H1 (cell line): ENCODE measurements at regions not wholly inside any gene's neighbourhood (a gene's known extent, or its start where the extent isn't known, plus 50 kb on each side); places are given as distances from the start of the nearest gene placed in this dataset.

Experiments
- CTCF ChIA-PET: fragments of 300-600 bp; sonication (Branson Sonifier 250); formaldehyde crosslinking; loops from one replicate; lab custom pipeline; 2021; ENCODE audit not compliant: partially characterized antibody; lab: Charles Lee
- POLR2A ChIA-PET: fragments of 300-600 bp; sonication (Branson Sonifier 250); formaldehyde crosslinking; loops from one replicate; lab custom pipeline; 2021; ENCODE audit warnings: inconsistent platforms; ENCODE audit not compliant: partially characterized antibody; lab: Charles Lee
- DNase-seq, 2 experiments: peaks; one replicate each; pipeline versions ENCODE4 v3.0.0 to v3.0.0-alpha.2; 2010 to 2022; ENCODE audit warnings: low spot score in 2 of 2, low read depth in 1 of 2, mixed read lengths in 1 of 2
- FAIRE-seq: peaks from 2 replicates; lab custom pipeline; 2011; peaks lifted over from hg19 to GRCh38; lab: Jason Lieb, UNC
- H2AFZ ChIP-seq: 2 replicates; pipeline ENCODE4 v1.8.1; 2012; ENCODE audit warnings: low read length, inconsistent platforms
- H2AK5ac ChIP-seq: 2 replicates; pipeline ENCODE4 v1.6.1; 2013; ENCODE audit warnings: low read depth, low read length
- H2BK120ac ChIP-seq: replicated peaks from 2 replicates; pipeline ENCODE3; 2013; ENCODE audit warnings: low read depth, low read length, inconsistent platforms
- H2BK12ac ChIP-seq: 2 replicates; pipeline ENCODE4 v1.6.1; 2013; ENCODE audit warnings: low read depth, low read length
- H2BK15ac ChIP-seq: 2 replicates; pipeline ENCODE4 v1.6.1; 2013; ENCODE audit warnings: low read length
- H2BK20ac ChIP-seq: 2 replicates; pipeline ENCODE4 v1.6.1; 2013; ENCODE audit warnings: low read length
- H2BK5ac ChIP-seq: 2 replicates; pipeline ENCODE4 v1.6.1; 2013; ENCODE audit warnings: low read depth, low read length
- H3K14ac ChIP-seq: 2 replicates; pipeline ENCODE4 v1.6.1; 2013; ENCODE audit warnings: inconsistent platforms; ENCODE audit not compliant: insufficient read length
- H3K18ac ChIP-seq: 2 replicates; pipeline ENCODE4 v1.6.1; 2013; ENCODE audit warnings: low read length; ENCODE audit errors: extremely low read depth
- H3K23ac ChIP-seq: 2 replicates; pipeline ENCODE4 v1.6.1; 2013; ENCODE audit warnings: inconsistent platforms; ENCODE audit not compliant: insufficient read length
- H3K23me2 ChIP-seq: 2 replicates; pipeline ENCODE4 v1.6.1; 2013; ENCODE audit warnings: low read depth, low read length
- H3K27ac ChIP-seq: 2 replicates; pipeline ENCODE4 v1.6.1; 2011; ENCODE audit warnings: low read depth, low read length, inconsistent platforms
- H3K27me3 ChIP-seq, 4 experiments: replicated peaks in 1 of 4; 1 replicate in 1 of 4; 2 replicates in 3 of 4; pipeline versions ENCODE4 v1.6.1 to v1.8.1; 2011 to 2013; ENCODE audit warnings: low read length in 3 of 4, mild to moderate bottlenecking in 3 of 4, inconsistent platforms in 2 of 4, mixed read lengths in 2 of 4, moderate library complexity in 1 of 4; ENCODE audit not compliant: control insufficient read depth in 3 of 4, insufficient read depth in 3 of 4; ENCODE audit errors: extremely low read depth in 1 of 4
- H3K36me3 ChIP-seq, 4 experiments: 2 replicates each; pipeline versions ENCODE4 v1.6.1 to v1.8.1; 2011 to 2013; ENCODE audit warnings: mild to moderate bottlenecking in 4 of 4, low read length in 3 of 4, moderate library complexity in 2 of 4, control low read depth in 1 of 4, inconsistent platforms in 1 of 4; ENCODE audit not compliant: insufficient read depth in 4 of 4, control insufficient read depth in 2 of 4
- H3K4ac ChIP-seq: replicated peaks from 2 replicates; pipeline ENCODE3; 2013; ENCODE audit warnings: low read length, low read depth, mixed read lengths, inconsistent platforms; ENCODE audit not compliant: insufficient read length
- H3K4me1 ChIP-seq, 4 experiments: replicated peaks in 1 of 4; 1 replicate in 1 of 4; 2 replicates in 3 of 4; pipeline versions ENCODE4 v1.6.1 to v1.8.1; 2011 to 2013; ENCODE audit warnings: low read length in 3 of 4, inconsistent platforms in 2 of 4, mixed read lengths in 1 of 4; ENCODE audit not compliant: insufficient read depth in 4 of 4, control insufficient read depth in 3 of 4
- H3K4me2 ChIP-seq, 2 experiments: 2 replicates each; pipeline versions ENCODE4 v1.6.1 to v1.8.1; 2011 to 2013; ENCODE audit warnings: low read depth in 2 of 2, low read length in 2 of 2, control low read depth in 1 of 2, inconsistent platforms in 1 of 2, mild to moderate bottlenecking in 1 of 2; ENCODE audit not compliant: insufficient read depth in 1 of 2
- H3K4me3 ChIP-seq, 4 experiments: fragments of 200-600, 300-600 bp in 1 of 4; sonication (generic), shearing (Covaris generic), sonication (Bioruptor Twin) in 1 of 4; 2 replicates each; pipeline versions ENCODE4 v1.5.1 to v1.8.1; 2011 to 2016; ENCODE audit warnings: low read length in 4 of 4, low read depth in 3 of 4, control low read depth in 2 of 4, inconsistent platforms in 2 of 4, mild to moderate bottlenecking in 2 of 4, mixed read lengths in 1 of 4, moderate library complexity in 1 of 4; ENCODE audit not compliant: insufficient read depth in 2 of 4; ENCODE audit errors: extremely low read depth in 1 of 4
- H3K56ac ChIP-seq: replicated peaks from 2 replicates; pipeline ENCODE3; 2013; ENCODE audit warnings: low read depth, mild to moderate bottlenecking, mixed read lengths, low read length, inconsistent platforms; ENCODE audit not compliant: insufficient read length
- H3K79me1 ChIP-seq: 2 replicates; pipeline ENCODE4 v1.6.1; 2013; ENCODE audit warnings: low read depth, low read length, control low read depth
- H3K79me2 ChIP-seq, 2 experiments: 2 replicates each; pipeline versions ENCODE4 v1.6.1 to v1.8.1; 2012 to 2013; ENCODE audit warnings: low read length in 2 of 2, mild to moderate bottlenecking in 2 of 2, inconsistent platforms in 1 of 2; ENCODE audit not compliant: insufficient read depth in 2 of 2, control insufficient read depth in 1 of 2
- H3K9ac ChIP-seq, 4 experiments: replicated peaks in 1 of 4; 1 replicate in 1 of 4; 2 replicates in 3 of 4; pipeline versions ENCODE4 v1.6.1 to v1.8.1; 2011 to 2013; ENCODE audit warnings: low read depth in 3 of 4, low read length in 3 of 4, control low read depth in 2 of 4, mild to moderate bottlenecking in 2 of 4, moderate library complexity in 2 of 4, inconsistent platforms in 1 of 4; ENCODE audit errors: extremely low read depth in 1 of 4
- H3K9me3 ChIP-seq, 2 experiments: 2 replicates each; pipeline versions ENCODE4 v1.6.1 to v1.8.1; 2012 to 2013; ENCODE audit warnings: mild to moderate bottlenecking in 2 of 2, moderate library complexity in 2 of 2, control low read depth in 1 of 2, inconsistent platforms in 1 of 2, low read depth in 1 of 2, low read length in 1 of 2, mixed read lengths in 1 of 2; ENCODE audit not compliant: insufficient read depth in 2 of 2
- H4K20me1 ChIP-seq, 2 experiments: replicated peaks in 1 of 2; 2 replicates each; pipeline versions ENCODE3 to v1.8.1; 2011 to 2013; ENCODE audit warnings: inconsistent platforms in 2 of 2, low read length in 2 of 2, mild to moderate bottlenecking in 1 of 2; ENCODE audit not compliant: insufficient read depth in 2 of 2, control insufficient read depth in 1 of 2
- H4K5ac ChIP-seq: 2 replicates; pipeline ENCODE4 v1.6.1; 2013; ENCODE audit warnings: low read length, low read depth, mixed read lengths, inconsistent platforms; ENCODE audit not compliant: insufficient read length
- H4K8ac ChIP-seq: 2 replicates; pipeline ENCODE4 v1.8.0; 2013; ENCODE audit warnings: mild to moderate bottlenecking, moderate library complexity, low read length, inconsistent platforms; ENCODE audit not compliant: insufficient read depth; ENCODE audit errors: extremely low read depth
- H4K91ac ChIP-seq: replicated peaks from 2 replicates; pipeline ENCODE3; 2013; ENCODE audit warnings: low read length, mixed read lengths, inconsistent platforms; ENCODE audit not compliant: insufficient read length
- BCL11A ChIP-seq, 2 experiments: IDR thresholded peaks; one replicate each; pipeline ENCODE4 v1.6.1; 2011; ENCODE audit warnings: low read depth in 2 of 2, low read length in 2 of 2, mild to moderate bottlenecking in 2 of 2
- CBX8 ChIP-seq: fragments of 300-800, 300-1000 bp; sonication (generic); IDR thresholded peaks from 2 replicates; pipeline ENCODE4 v1.7.1; 2016; ENCODE audit warnings: low read depth, low read length, borderline replicate concordance
- GABPA ChIP-seq: IDR thresholded peaks from 2 replicates; pipeline ENCODE4 v1.6.1; 2011; ENCODE audit warnings: mild to moderate bottlenecking, low read length, moderate library complexity, borderline replicate concordance; ENCODE audit not compliant: insufficient read depth
- HDAC2 ChIP-seq, 2 experiments: fragments of 300-600 bp in 1 of 2; sonication (generic) in 1 of 2; IDR thresholded peaks; 2 replicates each; pipeline ENCODE4 v1.6.1; 2011 to 2012; ENCODE audit warnings: low read depth in 2 of 2, low read length in 2 of 2, mild to moderate bottlenecking in 2 of 2, moderate library complexity in 2 of 2, borderline replicate concordance in 1 of 2, inconsistent platforms in 1 of 2
- JUN ChIP-seq: IDR thresholded peaks from 2 replicates; pipeline ENCODE4 v1.6.1; 2011; ENCODE audit warnings: low read depth, mild to moderate bottlenecking, improper control_type of control experiment, low read length
- KDM4A ChIP-seq: IDR thresholded peaks from one replicate; pipeline ENCODE4 v1.7.1; 2012; ENCODE audit warnings: low read depth, mild to moderate bottlenecking, moderate library complexity, low read length, inconsistent platforms; ENCODE audit not compliant: severe bottlenecking
- POLR2A ChIP-seq, 2 experiments: IDR thresholded peaks; 1 replicate in 1 of 2; 2 replicates in 1 of 2; pipeline ENCODE4 v1.6.1; 2011; ENCODE audit warnings: low read depth in 2 of 2, low read length in 2 of 2, mild to moderate bottlenecking in 2 of 2; ENCODE audit errors: control extremely low read depth in 1 of 2
- POU5F1 ChIP-seq: IDR thresholded peaks from 2 replicates; pipeline ENCODE4 v1.6.1; 2011; ENCODE audit warnings: low read depth, mild to moderate bottlenecking, low read length, moderate library complexity
- RNF2 ChIP-seq: fragments of 200-900, 300-1000 bp; sonication (generic); IDR thresholded peaks from 2 replicates; pipeline ENCODE4 v1.7.1; 2016; ENCODE audit warnings: borderline replicate concordance, low read depth, mild to moderate bottlenecking, antibody characterized with exemption, low read length; ENCODE audit not compliant: poor library complexity, severe bottlenecking; ENCODE audit errors: missing control alignments
- RXRA ChIP-seq: IDR thresholded peaks from 2 replicates; pipeline ENCODE4 v1.6.1; 2011; ENCODE audit warnings: low read depth, mild to moderate bottlenecking, low read length, moderate library complexity; ENCODE audit not compliant: insufficient read depth
- SAP30 ChIP-seq: fragments of 300-600 bp; sonication (generic); IDR thresholded peaks from 2 replicates; pipeline ENCODE4 v1.7.1; 2012; ENCODE audit warnings: low read length, moderate library complexity, mild to moderate bottlenecking, inconsistent platforms; ENCODE audit not compliant: insufficient read depth, insufficient replicate concordance
- SIRT6 ChIP-seq: IDR thresholded peaks from one replicate; pipeline ENCODE4 v1.7.1; 2012; ENCODE audit warnings: low read length, inconsistent platforms
- SUZ12 ChIP-seq: fragments of 200-600 bp; sonication (generic); IDR thresholded peaks from 2 replicates; pipeline ENCODE4 v1.6.1; 2012; ENCODE audit warnings: mild to moderate bottlenecking, inconsistent platforms, low read length, moderate library complexity, mixed read lengths
- TBP ChIP-seq: IDR thresholded peaks from 2 replicates; pipeline ENCODE4 v1.6.1; 2011; ENCODE audit warnings: low read depth, low read length, improper control_type of control experiment
- TCF12 ChIP-seq: IDR thresholded peaks from 2 replicates; pipeline ENCODE4 v1.6.1; 2011; ENCODE audit warnings: low read depth, mild to moderate bottlenecking, low read length
- WGBS, 2 experiments: shearing (Covaris generic) in 1 of 2; methylation state at CpG; one replicate each; pipeline versions ENCODE4 v1.1.6 to v1.1.7; 2013 to 2015; ENCODE audit warnings: low lambda C conversion rate in 2 of 2, mixed read lengths in 2 of 2, inconsistent platforms in 1 of 2, low coverage in 1 of 2, missing lambda C conversion rate in 1 of 2; ENCODE audit not compliant: insufficient replicate concordance in 2 of 2, insufficient coverage in 1 of 2, insufficient read length in 1 of 2; ENCODE audit errors: extremely low coverage in 1 of 2, missing lambda C conversion rate in 1 of 2; 5-methylcytosine and 5-hydroxymethylcytosine counted together

- POLR2A ChIA-PET, result no interaction called here
- Histone ChIP-seq H3K36me3 (no peaks in the 10 kb centered on the region; a peak in 1 of 8 replicates), H3K4me3 (no peak overlapping the region), H3K4me2 (no peak overlapping the region), H3K27ac (no peak overlapping the region), H3K27me3 (no peaks in the 10 kb centered on the region), H2AK5ac (no peak overlapping the region), H3K23me2 (no peaks in the 10 kb centered on the region), H3K9ac (no peak overlapping the region), H3K4ac (no peak overlapping the region), H3K79me1 (no peaks in the 10 kb centered on the region), H4K91ac (no peak overlapping the region), H3K56ac (no peak overlapping the region), H3K18ac (no peak overlapping the region), H3K14ac (no peak overlapping the region), H3K79me2 (no peaks in the 10 kb centered on the region), H3K23ac (no peak overlapping the region), H2BK20ac (no peak overlapping the region), H3K4me1 (no peaks in the 10 kb centered on the region), H2AFZ (no peak overlapping the region), H2BK12ac (no peak overlapping the region), H2BK5ac (no peak overlapping the region), H2BK15ac (no peak overlapping the region), H3K9me3 (no peaks in the 10 kb centered on the region), H4K8ac (no peak overlapping the region), H2BK120ac (no peak overlapping the region), H4K5ac (no peak overlapping the region), H4K20me1 (no peaks in the 10 kb centered on the region)
- no peak for FAIRE-seq
- no peak for DNase-seq
- CTCF ChIA-PET, result interaction anchor here (0.6 kb wide), 1 partner anchor 230 kb away, joined by 3 read pairs; no protein-coding TSS in a partner anchor
- 100% methylated on average over 1 of the region's 1 CpG; no CpG with 5 or more reads in 1 of the 2 experiments for WGBS, 2 experiments
- TF ChIP-seq KDM4A (no peak), TCF12 (no peak), GABPA (no peak), SUZ12 (no peak), POU5F1 (no peak), POLR2A (IDR thresholded peaks at IDR 0.05; ENCODE audit: control extremely low read depth in 1 of 2, low read depth in 2 of 2, low read length in 2 of 2) (no peak), RXRA (no peak), HDAC2 (IDR thresholded peaks at IDR 0.05; ENCODE audit: borderline replicate concordance in 1 of 2, low read depth in 2 of 2, low read length in 2 of 2) (no peak), RNF2 (no peak), SIRT6 (no peak), CBX8 (no peak), BCL11A (IDR thresholded peaks at IDR 0.05; ENCODE audit: low read depth in 2 of 2, low read length in 2 of 2) (no peak), TBP (no peak), JUN (no peak), SAP30 (no peak)
These were observed 450.7 kb downstream of the LPIN1 start for GRCh38 chr2:12197133-12197532.
